HEK293 (cell line): ENCODE measurements at regions not wholly inside any gene's neighbourhood (a gene's known extent, or its start where the extent isn't known, plus 50 kb on each side); places are given as distances from the start of the nearest gene placed in this dataset.

ENCODE experiments used
- CTCF ChIA-PET: fragments of 350-600 bp; formaldehyde crosslinking; extraction: SDS; loops from one replicate; lab custom pipeline; 2021; ENCODE audit warnings: antibody characterized with exemption; lab: Yijun Ruan, JAX
- POLR2A ChIA-PET: fragments of 300-600 bp; formaldehyde crosslinking; extraction: SDS; loops from one replicate; lab custom pipeline; 2020; ENCODE audit warnings: antibody characterized with exemption, inconsistent platforms; lab: Yijun Ruan, JAX
- H3K27ac ChIP-seq: fragments of 200-500 bp; sonication (Bioruptor generic); 2 replicates; pipeline ENCODE4 v1.5.1; 2014; ENCODE audit warnings: low read depth, low read length, control low read depth, inconsistent platforms; ENCODE audit errors: extremely low read depth
- H3K36me3 ChIP-seq, 2 experiments: fragments of 200-500 bp in 1 of 2; sonication (Bioruptor generic) in 1 of 2; 1 replicate in 1 of 2; 2 replicates in 1 of 2; pipeline ENCODE4 v1.5.1; 2014 to 2017; ENCODE audit warnings: inconsistent platforms in 2 of 2, low read length in 2 of 2; ENCODE audit not compliant: control insufficient read depth in 2 of 2, insufficient read depth in 1 of 2
- H3K4me1 ChIP-seq: fragments of 200-500 bp; sonication (Bioruptor generic); 2 replicates; pipeline ENCODE4 v1.5.1; 2014; ENCODE audit warnings: mild to moderate bottlenecking, low read length, inconsistent platforms; ENCODE audit not compliant: control insufficient read depth, insufficient read depth
- H3K4me3 ChIP-seq: 2 replicates; pipeline ENCODE4 v1.5.1; 2011; ENCODE audit warnings: low read depth, mild to moderate bottlenecking, control low read depth, low read length, moderate library complexity
- H3K9me3 ChIP-seq: fragments of 200-500 bp; sonication (Bioruptor generic); 2 replicates; pipeline ENCODE4 v1.5.1; 2014; ENCODE audit warnings: low read depth, low read length, inconsistent platforms; ENCODE audit not compliant: control insufficient read depth, insufficient read depth
- GFI1B ChIP-seq: fragments of 450-650 bp; formaldehyde crosslinking; IDR thresholded peaks from 2 replicates; pipeline ENCODE4 v1.5.1; 2016; ENCODE audit warnings: missing biosample characterization, missing genetic modification characterization
- GLI2 ChIP-seq: fragments of 450-650 bp; formaldehyde crosslinking; IDR thresholded peaks from 2 replicates; pipeline ENCODE4; 2017; ENCODE audit warnings: missing biosample characterization, missing genetic modification characterization, low read depth, borderline replicate concordance
- KLF7 ChIP-seq: fragments of 450-650 bp; formaldehyde crosslinking; IDR thresholded peaks from 2 replicates; pipeline ENCODE4 v1.5.1; 2016; ENCODE audit warnings: missing biosample characterization, missing genetic modification characterization, borderline replicate concordance
- RBAK ChIP-seq: fragments of 450-650 bp; formaldehyde crosslinking; IDR thresholded peaks from 2 replicates; pipeline ENCODE4 v1.5.1; 2016; ENCODE audit warnings: missing biosample characterization, missing genetic modification characterization
- TRIM28 ChIP-seq: IDR thresholded peaks from 2 replicates; pipeline ENCODE4 v1.6.1; 2011; ENCODE audit warnings: low read length, control low read depth, borderline replicate concordance
- ZBTB7A ChIP-seq: fragments of 450-650 bp; formaldehyde crosslinking; IDR thresholded peaks from 2 replicates; pipeline ENCODE4 v1.5.1; 2016; ENCODE audit warnings: low read depth, missing biosample characterization, missing genetic modification characterization
- ZIC2 ChIP-seq: fragments of 450-650 bp; formaldehyde crosslinking; IDR thresholded peaks from 2 replicates; pipeline ENCODE4 v1.5.1; 2016; ENCODE audit warnings: missing biosample characterization, missing genetic modification characterization
- ZNF114 ChIP-seq: fragments of 450-650 bp; formaldehyde crosslinking; IDR thresholded peaks from 2 replicates; pipeline ENCODE4 v1.5.0; 2017; ENCODE audit warnings: missing biosample characterization, missing genetic modification characterization
- ZNF292 ChIP-seq: fragments of 450-650 bp; formaldehyde crosslinking; IDR thresholded peaks from 2 replicates; pipeline ENCODE4 v1.5.1; 2016; ENCODE audit warnings: low read depth, missing biosample characterization, missing genetic modification characterization, borderline replicate concordance
- ZNF324 ChIP-seq: fragments of 450-650 bp; formaldehyde crosslinking; IDR thresholded peaks from 2 replicates; pipeline ENCODE4 v1.5.1; 2016; ENCODE audit warnings: missing biosample characterization, missing genetic modification characterization
- ZNF366 ChIP-seq: fragments of 450-650 bp; formaldehyde crosslinking; conservative IDR thresholded peaks from 2 replicates; pipeline ENCODE4 v1.5.1; 2016; ENCODE audit warnings: missing biosample characterization, missing genetic modification characterization
- ZNF776 ChIP-seq: fragments of 450-650 bp; formaldehyde crosslinking; IDR thresholded peaks from 2 replicates; pipeline ENCODE4 v1.5.0; 2017; ENCODE audit warnings: missing biosample characterization, missing genetic modification characterization, borderline replicate concordance
- ZNF792 ChIP-seq: fragments of 450-650 bp; formaldehyde crosslinking; IDR thresholded peaks from 2 replicates; pipeline ENCODE4 v1.5.1; 2016; ENCODE audit warnings: missing biosample characterization, missing genetic modification characterization
- TF ChIP-seq, protein P1 (sequence below): fragments of 450-650 bp; formaldehyde crosslinking; IDR thresholded peaks from 2 replicates; pipeline ENCODE4 v1.5.1; 2016; ENCODE audit warnings: missing biosample characterization, missing genetic modification characterization
- TF ChIP-seq, protein P2 (sequence below): sonication (generic); formaldehyde crosslinking; IDR thresholded peaks from 2 replicates; pipeline ENCODE4 v1.8.1; 2022; ENCODE audit warnings: mild to moderate bottlenecking, moderate library complexity, missing genetic modification reagents
- TF ChIP-seq, protein P3 (sequence below): fragments of 450-650 bp; formaldehyde crosslinking; IDR thresholded peaks from 2 replicates; pipeline ENCODE4 v1.5.1; 2016; ENCODE audit warnings: missing biosample characterization, missing genetic modification characterization
- TF ChIP-seq, protein P4 (sequence below): fragments of 450-650 bp; formaldehyde crosslinking; IDR thresholded peaks from 2 replicates; pipeline ENCODE4 v1.5.1; 2017; ENCODE audit warnings: missing biosample characterization, missing genetic modification characterization
- TF ChIP-seq, protein P5 (sequence below): fragments of 450-650 bp; formaldehyde crosslinking; IDR thresholded peaks from 2 replicates; pipeline ENCODE4 v1.5.1; 2017; ENCODE audit warnings: missing biosample characterization, missing genetic modification characterization

- TF ChIP-seq, protein P1, sequence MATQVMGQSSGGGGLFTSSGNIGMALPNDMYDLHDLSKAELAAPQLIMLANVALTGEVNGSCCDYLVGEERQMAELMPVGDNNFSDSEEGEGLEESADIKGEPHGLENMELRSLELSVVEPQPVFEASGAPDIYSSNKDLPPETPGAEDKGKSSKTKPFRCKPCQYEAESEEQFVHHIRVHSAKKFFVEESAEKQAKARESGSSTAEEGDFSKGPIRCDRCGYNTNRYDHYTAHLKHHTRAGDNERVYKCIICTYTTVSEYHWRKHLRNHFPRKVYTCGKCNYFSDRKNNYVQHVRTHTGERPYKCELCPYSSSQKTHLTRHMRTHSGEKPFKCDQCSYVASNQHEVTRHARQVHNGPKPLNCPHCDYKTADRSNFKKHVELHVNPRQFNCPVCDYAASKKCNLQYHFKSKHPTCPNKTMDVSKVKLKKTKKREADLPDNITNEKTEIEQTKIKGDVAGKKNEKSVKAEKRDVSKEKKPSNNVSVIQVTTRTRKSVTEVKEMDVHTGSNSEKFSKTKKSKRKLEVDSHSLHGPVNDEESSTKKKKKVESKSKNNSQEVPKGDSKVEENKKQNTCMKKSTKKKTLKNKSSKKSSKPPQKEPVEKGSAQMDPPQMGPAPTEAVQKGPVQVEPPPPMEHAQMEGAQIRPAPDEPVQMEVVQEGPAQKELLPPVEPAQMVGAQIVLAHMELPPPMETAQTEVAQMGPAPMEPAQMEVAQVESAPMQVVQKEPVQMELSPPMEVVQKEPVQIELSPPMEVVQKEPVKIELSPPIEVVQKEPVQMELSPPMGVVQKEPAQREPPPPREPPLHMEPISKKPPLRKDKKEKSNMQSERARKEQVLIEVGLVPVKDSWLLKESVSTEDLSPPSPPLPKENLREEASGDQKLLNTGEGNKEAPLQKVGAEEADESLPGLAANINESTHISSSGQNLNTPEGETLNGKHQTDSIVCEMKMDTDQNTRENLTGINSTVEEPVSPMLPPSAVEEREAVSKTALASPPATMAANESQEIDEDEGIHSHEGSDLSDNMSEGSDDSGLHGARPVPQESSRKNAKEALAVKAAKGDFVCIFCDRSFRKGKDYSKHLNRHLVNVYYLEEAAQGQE (tag by site-specific recombination) = no peak
- TF ChIP-seq, protein P2, sequence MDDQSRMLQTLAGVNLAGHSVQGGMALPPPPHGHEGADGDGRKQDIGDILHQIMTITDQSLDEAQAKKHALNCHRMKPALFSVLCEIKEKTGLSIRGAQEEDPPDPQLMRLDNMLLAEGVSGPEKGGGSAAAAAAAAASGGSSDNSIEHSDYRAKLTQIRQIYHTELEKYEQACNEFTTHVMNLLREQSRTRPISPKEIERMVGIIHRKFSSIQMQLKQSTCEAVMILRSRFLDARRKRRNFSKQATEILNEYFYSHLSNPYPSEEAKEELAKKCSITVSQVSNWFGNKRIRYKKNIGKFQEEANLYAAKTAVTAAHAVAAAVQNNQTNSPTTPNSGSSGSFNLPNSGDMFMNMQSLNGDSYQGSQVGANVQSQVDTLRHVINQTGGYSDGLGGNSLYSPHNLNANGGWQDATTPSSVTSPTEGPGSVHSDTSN = no peak
- TF ChIP-seq ZNF292 (tag by site-specific recombination) = no peak
- TF ChIP-seq GFI1B (tag by site-specific recombination) = no peak
- TF ChIP-seq ZNF366 (tag by site-specific recombination) = no peak
- TF ChIP-seq, protein P3, sequence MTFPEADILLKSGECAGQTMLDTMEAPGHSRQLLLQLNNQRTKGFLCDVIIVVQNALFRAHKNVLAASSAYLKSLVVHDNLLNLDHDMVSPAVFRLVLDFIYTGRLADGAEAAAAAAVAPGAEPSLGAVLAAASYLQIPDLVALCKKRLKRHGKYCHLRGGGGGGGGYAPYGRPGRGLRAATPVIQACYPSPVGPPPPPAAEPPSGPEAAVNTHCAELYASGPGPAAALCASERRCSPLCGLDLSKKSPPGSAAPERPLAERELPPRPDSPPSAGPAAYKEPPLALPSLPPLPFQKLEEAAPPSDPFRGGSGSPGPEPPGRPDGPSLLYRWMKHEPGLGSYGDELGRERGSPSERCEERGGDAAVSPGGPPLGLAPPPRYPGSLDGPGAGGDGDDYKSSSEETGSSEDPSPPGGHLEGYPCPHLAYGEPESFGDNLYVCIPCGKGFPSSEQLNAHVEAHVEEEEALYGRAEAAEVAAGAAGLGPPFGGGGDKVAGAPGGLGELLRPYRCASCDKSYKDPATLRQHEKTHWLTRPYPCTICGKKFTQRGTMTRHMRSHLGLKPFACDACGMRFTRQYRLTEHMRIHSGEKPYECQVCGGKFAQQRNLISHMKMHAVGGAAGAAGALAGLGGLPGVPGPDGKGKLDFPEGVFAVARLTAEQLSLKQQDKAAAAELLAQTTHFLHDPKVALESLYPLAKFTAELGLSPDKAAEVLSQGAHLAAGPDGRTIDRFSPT (tag by site-specific recombination) = no peak
- no peak for TF ChIP-seq GLI2 (tag by site-specific recombination)
- TF ChIP-seq ZNF776 (tag by site-specific recombination) = no peak
- TF ChIP-seq RBAK = no peak
- TF ChIP-seq, protein P4, sequence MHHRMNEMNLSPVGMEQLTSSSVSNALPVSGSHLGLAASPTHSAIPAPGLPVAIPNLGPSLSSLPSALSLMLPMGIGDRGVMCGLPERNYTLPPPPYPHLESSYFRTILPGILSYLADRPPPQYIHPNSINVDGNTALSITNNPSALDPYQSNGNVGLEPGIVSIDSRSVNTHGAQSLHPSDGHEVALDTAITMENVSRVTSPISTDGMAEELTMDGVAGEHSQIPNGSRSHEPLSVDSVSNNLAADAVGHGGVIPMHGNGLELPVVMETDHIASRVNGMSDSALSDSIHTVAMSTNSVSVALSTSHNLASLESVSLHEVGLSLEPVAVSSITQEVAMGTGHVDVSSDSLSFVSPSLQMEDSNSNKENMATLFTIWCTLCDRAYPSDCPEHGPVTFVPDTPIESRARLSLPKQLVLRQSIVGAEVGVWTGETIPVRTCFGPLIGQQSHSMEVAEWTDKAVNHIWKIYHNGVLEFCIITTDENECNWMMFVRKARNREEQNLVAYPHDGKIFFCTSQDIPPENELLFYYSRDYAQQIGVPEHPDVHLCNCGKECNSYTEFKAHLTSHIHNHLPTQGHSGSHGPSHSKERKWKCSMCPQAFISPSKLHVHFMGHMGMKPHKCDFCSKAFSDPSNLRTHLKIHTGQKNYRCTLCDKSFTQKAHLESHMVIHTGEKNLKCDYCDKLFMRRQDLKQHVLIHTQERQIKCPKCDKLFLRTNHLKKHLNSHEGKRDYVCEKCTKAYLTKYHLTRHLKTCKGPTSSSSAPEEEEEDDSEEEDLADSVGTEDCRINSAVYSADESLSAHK (tag by site-specific recombination) = no peak
These were observed 123.5 kb downstream of the SLC41A2 start (continued) for GRCh38 chr12:104834607-104835006.

GRCh38 chr12:104833756-104834155, 124.3 kb downstream of the SLC41A2 start:
- Histone ChIP-seq H3K36me3 (no peaks in the 10 kb centered on the region), H3K9me3 (no peaks in the 10 kb centered on the region), H3K27ac (no peak overlapping the region), H3K4me3 (no peak overlapping the region), H3K4me1 (no peaks in the 10 kb centered on the region)
- TF ChIP-seq ZBTB7A = no peak
- no peak for TF ChIP-seq ZNF366 (tag by site-specific recombination)
- TF ChIP-seq ZNF792 (tag by site-specific recombination) = no peak
- ChIA-PET POLR2A (no interaction called here), CTCF (interaction anchor here (0.6 kb wide), 1 partner anchor 548 kb away, joined by 3 read pairs; no protein-coding TSS in a partner anchor)

GRCh38 chr12:104828015-104828414, 130.1 kb downstream of the SLC41A2 start:
- ChIA-PET POLR2A (no interaction called here), CTCF (no interaction called here)
- H3K36me3 ChIP-seq = no peaks in the 10 kb centered on the region
- no peak for TF ChIP-seq TRIM28
- TF ChIP-seq KLF7 = no peak
- TF ChIP-seq, protein P5, sequence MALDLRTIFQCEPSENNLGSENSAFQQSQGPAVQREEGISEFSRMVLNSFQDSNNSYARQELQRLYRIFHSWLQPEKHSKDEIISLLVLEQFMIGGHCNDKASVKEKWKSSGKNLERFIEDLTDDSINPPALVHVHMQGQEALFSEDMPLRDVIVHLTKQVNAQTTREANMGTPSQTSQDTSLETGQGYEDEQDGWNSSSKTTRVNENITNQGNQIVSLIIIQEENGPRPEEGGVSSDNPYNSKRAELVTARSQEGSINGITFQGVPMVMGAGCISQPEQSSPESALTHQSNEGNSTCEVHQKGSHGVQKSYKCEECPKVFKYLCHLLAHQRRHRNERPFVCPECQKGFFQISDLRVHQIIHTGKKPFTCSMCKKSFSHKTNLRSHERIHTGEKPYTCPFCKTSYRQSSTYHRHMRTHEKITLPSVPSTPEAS = no peak
- no peak for TF ChIP-seq ZNF324
- no peak for TF ChIP-seq ZIC2
- no peak for TF ChIP-seq ZNF114 (tag by site-specific recombination)
- TF ChIP-seq, all 188 proteins: peak for 0
- H3K4me3 ChIP-seq = no peak overlapping the region
- no peak overlapping the region for H3K27ac ChIP-seq
- H3K9me3 ChIP-seq = no peaks in the 10 kb centered on the region
- H3K4me1 ChIP-seq = no peaks in the 10 kb centered on the region
